Erythroblast (primary cell): ENCODE measurements at regions not wholly inside any gene's neighbourhood (a gene's known extent, or its start where the extent isn't known, plus 50 kb on each side); places are given as distances from the start of the nearest gene placed in this dataset.

Experiments
- GATA1 ChIP-seq: IDR thresholded peaks from 2 replicates; pipeline ENCODE4 v1.6.1; 2011; ENCODE audit warnings: low read depth, mild to moderate bottlenecking, control low read depth, low read length, moderate library complexity
- POLR2A ChIP-seq: IDR thresholded peaks from 2 replicates; pipeline ENCODE4 v1.6.1; 2011; ENCODE audit warnings: mild to moderate bottlenecking, low read length

GRCh38 chr6:66838764-66839163, 1131.7 kb upstream of the EYS start:
- TF ChIP-seq POLR2A: no peak
- no peak for TF ChIP-seq GATA1
